ENCODE measurements at regions not wholly inside any gene's neighbourhood (a gene's known extent, or its start where the extent isn't known, plus 50 kb on each side); places are given as distances from the start of the nearest gene placed in this dataset.
"Not testable (repeated sequence)": the region's sequence is repeated elsewhere in the genome, so short reads cannot be mapped to it uniquely, and the experiment has no call there.

DNA sequence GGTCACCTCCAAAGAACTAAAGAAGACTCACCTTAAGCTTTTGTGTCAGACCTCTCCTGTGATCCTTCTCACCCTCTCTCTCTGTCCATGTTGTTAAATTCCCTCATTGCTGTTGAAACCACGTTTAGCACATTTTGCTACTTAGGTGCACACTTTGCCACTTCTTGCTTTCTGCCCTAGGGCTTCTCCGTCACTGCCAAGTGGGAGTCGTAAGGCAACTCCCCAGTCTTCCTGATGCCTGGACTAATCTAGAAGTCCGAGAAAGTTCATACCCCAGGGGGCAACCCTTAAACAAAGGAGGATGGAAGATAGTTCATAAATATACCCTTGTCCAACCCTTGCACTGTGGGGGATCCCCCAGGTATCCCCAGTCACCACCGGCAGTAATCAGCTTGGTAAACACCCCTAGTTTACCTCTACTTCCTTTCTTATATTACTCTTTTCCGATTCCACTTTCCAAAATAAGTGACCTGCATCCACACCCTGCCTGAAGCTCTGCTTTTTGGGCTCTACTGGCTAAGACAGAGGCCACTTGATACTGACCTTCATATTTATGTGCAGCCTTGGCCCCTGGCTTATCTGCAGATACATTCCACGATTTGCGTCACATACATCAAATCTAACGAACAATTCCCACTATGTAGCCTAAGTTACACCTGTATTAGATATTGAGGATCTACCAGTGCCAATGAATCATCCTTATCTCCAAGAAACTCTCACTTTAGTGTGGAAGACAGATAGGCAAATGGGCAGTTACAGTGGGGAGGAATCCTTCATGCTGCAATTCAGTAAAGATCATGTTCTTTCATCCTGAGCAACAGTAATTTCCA, 776.2 kb downstream of the RNF144A start:
- H3K27me3 Mint-ChIP-seq = no peaks in the 10 kb centered on the region
- H3K4me1 Mint-ChIP-seq (ENCODE audit: low read depth) = peaks cover 48% of the 10 kb centered on the region
- ChIA-PET CTCF (interaction anchor here (0.8 to 1.1 kb wide), 2 partner anchors 22 to 252 kb away, joined by 3 read pairs; no protein-coding TSS in a partner anchor), POLR2A (interaction anchor here (1.0 kb wide), 1 partner anchor 33 kb away, joined by 3 read pairs; no protein-coding TSS in a partner anchor)
- H3K27ac Mint-ChIP-seq = peak overlapping the region; percentile 86
- TF ChIP-seq, protein P1, sequence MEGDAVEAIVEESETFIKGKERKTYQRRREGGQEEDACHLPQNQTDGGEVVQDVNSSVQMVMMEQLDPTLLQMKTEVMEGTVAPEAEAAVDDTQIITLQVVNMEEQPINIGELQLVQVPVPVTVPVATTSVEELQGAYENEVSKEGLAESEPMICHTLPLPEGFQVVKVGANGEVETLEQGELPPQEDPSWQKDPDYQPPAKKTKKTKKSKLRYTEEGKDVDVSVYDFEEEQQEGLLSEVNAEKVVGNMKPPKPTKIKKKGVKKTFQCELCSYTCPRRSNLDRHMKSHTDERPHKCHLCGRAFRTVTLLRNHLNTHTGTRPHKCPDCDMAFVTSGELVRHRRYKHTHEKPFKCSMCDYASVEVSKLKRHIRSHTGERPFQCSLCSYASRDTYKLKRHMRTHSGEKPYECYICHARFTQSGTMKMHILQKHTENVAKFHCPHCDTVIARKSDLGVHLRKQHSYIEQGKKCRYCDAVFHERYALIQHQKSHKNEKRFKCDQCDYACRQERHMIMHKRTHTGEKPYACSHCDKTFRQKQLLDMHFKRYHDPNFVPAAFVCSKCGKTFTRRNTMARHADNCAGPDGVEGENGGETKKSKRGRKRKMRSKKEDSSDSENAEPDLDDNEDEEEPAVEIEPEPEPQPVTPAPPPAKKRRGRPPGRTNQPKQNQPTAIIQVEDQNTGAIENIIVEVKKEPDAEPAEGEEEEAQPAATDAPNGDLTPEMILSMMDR (IDR thresholded peaks at IDR 0.05) = no peak
- H3K36me3 Mint-ChIP-seq (ENCODE audit: low read depth) = no peaks in the 10 kb centered on the region
- intact Hi-C loops (cut with micrococcal nuclease) = no loop called here
- DNase-seq (no peak), ATAC-seq (peak; percentile 8)
- peaks cover 2% of the 10 kb centered on the region for H3K9me3 Mint-ChIP-seq
- H3K4me3 Mint-ChIP-seq = peak overlapping the region; percentile 54

DNA sequence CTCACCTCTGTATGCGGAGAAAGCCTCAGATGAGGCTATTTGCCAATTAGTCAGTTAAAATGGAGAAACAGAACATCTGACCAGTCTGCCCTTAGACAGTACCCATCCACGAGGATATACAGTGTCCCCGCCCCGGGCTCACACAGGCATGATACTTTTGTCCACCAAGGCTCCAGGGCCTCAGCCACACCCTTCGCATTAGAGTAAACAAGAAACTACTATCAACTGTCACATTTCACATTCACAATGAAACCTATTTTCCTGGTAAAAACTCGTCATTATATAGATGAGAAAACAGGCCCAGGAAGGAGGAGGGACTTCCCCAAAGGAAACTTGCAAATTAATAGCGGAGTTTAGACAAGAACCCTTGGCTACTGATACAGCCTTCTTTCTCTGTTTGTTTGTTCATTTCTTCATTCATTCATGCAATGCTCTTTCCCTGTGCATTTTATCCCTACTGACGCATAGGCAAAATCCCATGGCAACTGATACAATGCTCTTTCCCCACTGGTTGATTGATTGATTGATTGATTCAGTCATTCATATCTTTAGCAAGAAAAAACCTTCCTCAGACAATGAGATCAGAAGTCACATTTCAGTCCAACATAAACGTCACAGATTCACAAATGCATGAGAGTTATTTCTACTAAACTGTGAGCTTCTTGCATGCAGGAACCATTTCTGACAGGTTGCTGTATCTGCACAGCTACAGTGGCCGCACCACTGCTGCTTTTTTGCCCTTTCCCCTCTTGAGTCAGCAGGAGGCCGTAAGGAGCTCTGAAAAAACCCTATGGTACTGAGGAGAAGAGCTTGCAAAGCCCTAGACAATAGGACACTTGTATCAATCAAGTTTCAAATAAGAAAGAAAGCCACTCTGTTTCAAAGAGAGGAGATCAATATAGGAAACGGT, 777.1 kb downstream of the RNF144A start:
- Mint-ChIP-seq H3K4me3 (peak overlapping the region; percentile 54), H3K27me3 (no peaks in the 10 kb centered on the region), H3K27ac (peak overlapping the region; percentile 86), H3K9me3 (peaks cover 2% of the 10 kb centered on the region), H3K36me3 (ENCODE audit: low read depth) (no peaks in the 10 kb centered on the region), H3K4me1 (ENCODE audit: low read depth) (peaks cover 48% of the 10 kb centered on the region)
- TF ChIP-seq, protein P1 (IDR thresholded peaks at IDR 0.05) = no peak
- POLR2A ChIA-PET = interaction anchor here (0.6 to 1.1 kb wide), 5 partner anchors 29 to 244 kb away, joined by 3 to 5 read pairs (median 3); no protein-coding TSS in a partner anchor
- CTCF ChIA-PET = interaction anchor here (1.0 to 3.0 kb wide), 2 partner anchors 20 to 22 kb away, joined by 3 to 11 read pairs; no protein-coding TSS in a partner anchor
- DNase-seq (peak; percentile 56), ATAC-seq (peak; percentile 80)
- intact Hi-C loops (cut with micrococcal nuclease) = no loop called here

DNA sequence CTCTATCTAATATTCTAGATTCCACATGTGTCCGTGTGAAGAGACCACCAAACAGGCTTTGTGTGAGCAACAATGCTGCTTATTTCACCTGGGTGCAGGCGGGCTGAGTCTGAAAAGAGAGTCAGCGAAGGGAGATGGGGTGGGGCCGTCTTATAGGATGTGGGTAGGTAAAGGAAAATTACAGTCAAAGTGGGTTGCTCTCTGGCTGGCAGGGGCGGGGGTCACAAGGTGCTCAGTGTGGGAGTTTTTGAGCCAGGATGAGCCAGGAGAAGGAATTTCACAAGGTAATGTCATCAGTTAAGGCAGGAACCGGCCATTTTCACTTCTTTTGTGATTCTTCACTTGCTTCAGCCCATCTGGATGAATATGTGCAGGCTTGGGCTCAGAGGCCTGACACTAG, 779.3 kb downstream of the RNF144A start:
- H3K36me3 Mint-ChIP-seq (ENCODE audit: low read depth); H3K27ac Mint-ChIP-seq; H3K4me3 Mint-ChIP-seq; DNase-seq; intact Hi-C loops (cut with micrococcal nuclease); H3K27me3 Mint-ChIP-seq; ATAC-seq; H3K9me3 Mint-ChIP-seq: not testable (repeated sequence)
- CTCF ChIA-PET = interaction anchor here (1.1 to 3.0 kb wide), 2 partner anchors 25 to 268 kb away, joined by 3 to 11 read pairs; no protein-coding TSS in a partner anchor
- peaks cover 44% of the 10 kb centered on the region for H3K4me1 Mint-ChIP-seq (ENCODE audit: low read depth)
- POLR2A ChIA-PET = interaction anchor here (1.2 kb wide), 1 partner anchor 29 kb away, joined by 4 read pairs; no protein-coding TSS in a partner anchor

DNA sequence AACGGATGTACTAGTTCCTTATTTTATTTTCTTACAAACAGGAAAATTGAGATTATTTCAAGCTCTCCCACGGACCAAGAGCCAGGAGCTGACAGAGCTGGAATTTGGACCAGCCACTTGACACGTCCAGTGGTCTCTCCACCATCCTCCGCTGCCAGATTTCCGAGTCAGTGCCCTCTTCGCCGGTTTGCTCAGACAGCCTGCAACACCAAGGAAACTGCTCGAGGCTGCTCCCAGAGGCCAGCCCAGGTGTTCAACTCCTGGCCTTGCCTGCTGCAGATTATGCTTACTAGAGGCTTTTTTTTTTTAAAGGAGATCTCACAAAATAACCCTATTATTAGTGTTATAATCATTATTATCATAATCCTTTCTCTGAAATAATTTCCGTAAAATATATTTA, 779.8 kb downstream of the RNF144A start:
- intact Hi-C loops (cut with micrococcal nuclease) = no loop called here
- H3K4me1 Mint-ChIP-seq (ENCODE audit: low read depth) = peaks cover 40% of the 10 kb centered on the region
- CTCF ChIA-PET = interaction anchor here (3.0 kb wide), 1 partner anchor 25 kb away, joined by 11 read pairs; no protein-coding TSS in a partner anchor

DNA sequence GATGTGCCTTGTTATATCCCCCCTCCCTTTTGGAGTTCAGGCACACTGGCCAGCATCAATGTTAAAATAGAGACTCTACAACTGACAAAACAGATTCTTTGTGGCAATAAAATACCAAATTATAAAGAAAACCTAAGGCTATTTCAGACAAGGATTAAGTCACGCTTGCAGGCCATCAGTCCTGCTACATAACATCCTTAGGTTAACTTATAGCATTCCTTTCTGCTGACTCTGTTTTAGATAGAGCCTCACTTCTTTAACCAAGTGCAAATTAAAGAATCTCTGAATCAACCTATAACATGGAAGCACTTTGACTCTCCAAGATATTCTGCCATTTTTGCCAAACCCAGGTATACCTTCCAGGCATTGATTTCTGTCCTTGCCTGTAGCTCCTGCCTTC, 784.6 kb downstream of the RNF144A start:
- ChIA-PET POLR2A (no interaction called here), CTCF (no interaction called here)
- TF ChIP-seq, protein P1 (IDR thresholded peaks at IDR 0.05) = no peak
- Mint-ChIP-seq H3K4me3 (no peak overlapping the region), H3K36me3 (ENCODE audit: low read depth) (no peaks in the 10 kb centered on the region), H3K4me1 (ENCODE audit: low read depth) (peaks cover 11% of the 10 kb centered on the region), H3K27me3 (no peaks in the 10 kb centered on the region), H3K27ac (no peak overlapping the region), H3K9me3 (peaks cover 2% of the 10 kb centered on the region)
- intact Hi-C loops (cut with micrococcal nuclease) = no loop called here
- DNase-seq (no peak), ATAC-seq (no peak)

More for the DNA sequence above, 779.8 kb downstream of the RNF144A start:
- ATAC-seq = no peak
- POLR2A ChIA-PET = no interaction called here
- Mint-ChIP-seq H3K4me3 (no peak overlapping the region), H3K27me3 (no peaks in the 10 kb centered on the region), H3K9me3 (peaks cover 2% of the 10 kb centered on the region), H3K36me3 (ENCODE audit: low read depth) (no peaks in the 10 kb centered on the region), H3K27ac (no peak overlapping the region)
- TF ChIP-seq, protein P1 (IDR thresholded peaks at IDR 0.05) = no peak
- no peak for DNase-seq
